K562 (cell line): ENCODE measurements at regions not wholly inside any gene's neighbourhood (a gene's known extent, or its start where the extent isn't known, plus 50 kb on each side); places are given as distances from the start of the nearest gene placed in this dataset.
A peak's percentile ranks its signal among the peaks of the same experiment; 100 is the strongest.

Experiments
- ATAC-seq: fragments of 200-7000 bp; cut with Tn5 transposase; 3 replicates; pipeline ENCODE4 v1.9.1; 2020; ENCODE audit warnings: moderate library complexity
- BruUV-seq: library from RNA; stranded (reverse); fragments of 400-500 nt; replicated peaks from 2 replicates; lab custom pipeline; 2021; lab: Mats Ljungman, UMichigan
- CTCF ChIA-PET: fragments of 300-600 bp; formaldehyde crosslinking; extraction: SDS; loops from one replicate; lab custom pipeline; 2021; ENCODE audit warnings: low intra/inter-chr PET ratio; lab: Yijun Ruan, JAX
- POLR2A ChIA-PET: fragments of 300-600, 350-650 bp; sonication (Branson Sonifier 250); formaldehyde crosslinking; extraction: SDS; loops from one replicate; lab custom pipeline; 2021; ENCODE audit warnings: antibody characterized with exemption, inconsistent platforms; lab: Yijun Ruan, JAX
- DNase-seq, 4 experiments: peaks; one replicate each; pipeline versions ENCODE4 v3.0.0 to v3.0.0-alpha.2; 2011 to 2018; ENCODE audit warnings: low spot score in 3 of 4, mixed read lengths in 3 of 4; ENCODE audit errors: extremely low read depth in 1 of 4
- FAIRE-seq: peaks from 2 replicates; lab custom pipeline; 2011; peaks lifted over from hg19 to GRCh38; lab: Jason Lieb, UNC
- H2AFZ ChIP-seq: 2 replicates; pipeline ENCODE4 v1.6.0; 2011; ENCODE audit warnings: low read depth, low read length, control low read depth, inconsistent platforms
- H3K27ac ChIP-seq: fragments of 200-600 bp; 3 replicates; pipeline ENCODE4 v1.8.0; 2011; ENCODE audit warnings: low read depth, mild to moderate bottlenecking, control low read depth, inconsistent platforms, low read length, moderate library complexity, mixed read lengths; ENCODE audit errors: extremely low read depth
- H3K27me3 ChIP-seq, 2 experiments: fragments of 300-600 bp in 1 of 2; 2 replicates in 1 of 2; 3 replicates in 1 of 2; pipeline versions ENCODE4 v1.6.0 to v1.8.0; 2011; ENCODE audit warnings: inconsistent platforms in 2 of 2, low read length in 2 of 2, mild to moderate bottlenecking in 1 of 2, mixed read lengths in 1 of 2, moderate library complexity in 1 of 2; ENCODE audit not compliant: control insufficient read depth in 2 of 2, insufficient read depth in 2 of 2
- H3K36me3 ChIP-seq: fragments of 300-600 bp; 3 replicates; pipeline ENCODE4 v1.8.0; 2011; ENCODE audit warnings: mild to moderate bottlenecking, low read length, inconsistent platforms; ENCODE audit not compliant: control insufficient read depth, insufficient read depth
- H3K4me1 ChIP-seq, 2 experiments: fragments of 200-600 bp in 1 of 2; replicated peaks in 1 of 2; 2 replicates in 1 of 2; 3 replicates in 1 of 2; pipeline versions ENCODE4 v1.5.1 to v1.8.0; 2011; ENCODE audit warnings: inconsistent platforms in 2 of 2, low read length in 2 of 2, mild to moderate bottlenecking in 1 of 2, mixed read lengths in 1 of 2, moderate library complexity in 1 of 2; ENCODE audit not compliant: control insufficient read depth in 2 of 2, insufficient read depth in 2 of 2
- H3K4me2 ChIP-seq: 2 replicates; pipeline ENCODE4 v1.6.1; 2011; ENCODE audit warnings: low read length, control low read depth, inconsistent platforms, mixed read lengths; ENCODE audit not compliant: insufficient read depth
- H3K4me3 ChIP-seq: fragments of 200-600 bp; sonication (generic), shearing (Covaris generic); 2 replicates; pipeline ENCODE4 v1.5.1; 2016; ENCODE audit warnings: control low read depth, inconsistent platforms
- H3K79me2 ChIP-seq: fragments of 200-600 bp; 3 replicates; pipeline ENCODE4 v1.8.0; 2011; ENCODE audit warnings: low read length, inconsistent platforms; ENCODE audit not compliant: control insufficient read depth, insufficient read depth
- H3K9ac ChIP-seq, 2 experiments: 2 replicates each; pipeline versions ENCODE4 v1.6.0 to v1.6.1; 2011; ENCODE audit warnings: low read depth in 2 of 2, low read length in 2 of 2, control low read depth in 1 of 2, inconsistent platforms in 1 of 2, mild to moderate bottlenecking in 1 of 2, mixed read lengths in 1 of 2; ENCODE audit not compliant: insufficient read depth in 1 of 2
- H3K9me1 ChIP-seq: one replicate; pipeline ENCODE4 v1.6.0; 2011; ENCODE audit warnings: inconsistent platforms, mild to moderate bottlenecking, low read length, moderate library complexity; ENCODE audit not compliant: control insufficient read depth, insufficient read depth
- H3K9me3 ChIP-seq: replicated peaks from 2 replicates; pipeline ENCODE4 v1.5.1; 2011; ENCODE audit warnings: low read depth, low read length, inconsistent platforms; ENCODE audit not compliant: control insufficient read depth, insufficient read depth
- H4K20me1 ChIP-seq: replicated peaks from 2 replicates; pipeline ENCODE4 v1.6.1; 2011; ENCODE audit warnings: low read length, inconsistent platforms, mixed read lengths; ENCODE audit not compliant: control insufficient read depth, insufficient read depth
- CBFA2T3 ChIP-seq: fragments of 450-650 bp; IDR thresholded peaks from 2 replicates; pipeline ENCODE4 v1.6.1; 2017
- EWSR1 ChIP-seq: fragments of 450-650 bp; IDR thresholded peaks from 2 replicates; pipeline ENCODE4 v1.6.1; 2018; ENCODE audit warnings: borderline replicate concordance, mild to moderate bottlenecking, low read depth, moderate library complexity; ENCODE audit not compliant: partially characterized antibody
- FUS ChIP-seq: fragments of 200-400 bp; formaldehyde crosslinking; optimal IDR thresholded peaks from 2 replicates; pipeline ENCODE3; 2017; ENCODE audit warnings: low read depth, low read length
- SRF ChIP-seq, 2 experiments: fragments of 250-450, 450-650 bp in 1 of 2; sonication (Bioruptor Pico) in 1 of 2; sonication (generic) in 1 of 2; formaldehyde crosslinking; IDR thresholded peaks; 2 replicates each; pipeline versions ENCODE4 v1.5.0 to v1.5.1; 2020 to 2022; ENCODE audit warnings: mild to moderate bottlenecking in 1 of 2, missing genetic modification reagents in 1 of 2
- TOE1 ChIP-seq, 2 experiments: fragments of 450-650 bp in 1 of 2; sonication (generic) in 1 of 2; formaldehyde crosslinking in 1 of 2; IDR thresholded peaks; 2 replicates each; pipeline versions ENCODE4 v1.7.1 to v1.8.0; 2016 to 2022; ENCODE audit warnings: borderline replicate concordance in 2 of 2, mild to moderate bottlenecking in 2 of 2, antibody characterized with exemption in 1 of 2, inconsistent platforms in 1 of 2, low read depth in 1 of 2, missing genetic modification reagents in 1 of 2, moderate library complexity in 1 of 2
- WHSC1 ChIP-seq: IDR thresholded peaks from one replicate; pipeline ENCODE4 v1.6.1; 2012; ENCODE audit warnings: low read length, control low read depth, inconsistent platforms
- WGBS: fragments of 100-300 bp; shearing (Covaris generic); methylation state at CpG from one replicate; pipeline ENCODE4 v1.1.6; 2016; ENCODE audit warnings: low coverage, mixed read lengths; ENCODE audit not compliant: insufficient coverage; ENCODE audit errors: missing lambda C conversion rate; 5-methylcytosine and 5-hydroxymethylcytosine counted together
- in situ Hi-C: fragments of 300-500 bp; cut with MboI; formaldehyde crosslinking; loops from 4 replicates; pipeline ENCODE4 v1.15.0; 2018; ENCODE audit warnings: inconsistent platforms, mixed read lengths
- intact Hi-C: fragments of 100-400 bp; cut with micrococcal nuclease; formaldehyde crosslinking; loops from 2 replicates; pipeline ENCODE4 v1.14.2; 2022

GRCh38 chr6:105800398-105800797, 285.7 kb upstream of the PRDM1 start (continued):
- TF ChIP-seq FUS: no peak
- TF ChIP-seq SRF (CRISPR knock-in tag; IDR thresholded peaks at IDR 0.05): no peak

GRCh38 chr6:105799056-105799455, 287.1 kb upstream of the PRDM1 start:
- Histone ChIP-seq H3K4me2 (no peak overlapping the region), H3K9me3 (no peaks in the 10 kb centered on the region), H3K36me3 (no peaks in the 10 kb centered on the region), H3K4me3 (no peak overlapping the region), H3K27me3 (no peaks in the 10 kb centered on the region), H3K9ac (no peak overlapping the region), H3K27ac (no peak overlapping the region), H4K20me1 (no peaks in the 10 kb centered on the region), H2AFZ (peak overlapping the region; percentile 41; the same call in 1 of the 2 replicates), H3K79me2 (no peaks in the 10 kb centered on the region), H3K4me1 (peaks cover 0 to 5% of the 10 kb centered on the region in 2 experiments; a peak in 1 of 5 replicates), H3K9me1 (no peaks in the 10 kb centered on the region)
- POLR2A ChIA-PET: interaction anchor here (1.2 kb wide), 1 partner anchor 11 kb away, joined by 3 read pairs; no protein-coding TSS in a partner anchor
- DNase-seq (no peak), FAIRE-seq (no peak), ATAC-seq (no peak)
- in situ Hi-C loops: no loop called here
- CTCF ChIA-PET: no interaction called here
- TF ChIP-seq CBFA2T3 (no peak), WHSC1 (no peak), EWSR1 (no peak), TOE1 (IDR thresholded peaks at IDR 0.05; ENCODE audit: borderline replicate concordance) (no peak), TOE1 (CRISPR knock-in tag; IDR thresholded peaks at IDR 0.05; ENCODE audit: borderline replicate concordance, low read depth) (no peak)
- no TSS peak for BruUV-seq
- intact Hi-C loops: no loop called here
- 21% methylated on average over 2 of the region's 2 CpGs for WGBS
